ENCODE measurements at regions not wholly inside any gene's neighbourhood (a gene's known extent, or its start where the extent isn't known, plus 50 kb on each side); places are given as distances from the start of the nearest gene placed in this dataset.
A peak's percentile ranks its signal among the peaks of the same experiment; 100 is the strongest.

DNA sequence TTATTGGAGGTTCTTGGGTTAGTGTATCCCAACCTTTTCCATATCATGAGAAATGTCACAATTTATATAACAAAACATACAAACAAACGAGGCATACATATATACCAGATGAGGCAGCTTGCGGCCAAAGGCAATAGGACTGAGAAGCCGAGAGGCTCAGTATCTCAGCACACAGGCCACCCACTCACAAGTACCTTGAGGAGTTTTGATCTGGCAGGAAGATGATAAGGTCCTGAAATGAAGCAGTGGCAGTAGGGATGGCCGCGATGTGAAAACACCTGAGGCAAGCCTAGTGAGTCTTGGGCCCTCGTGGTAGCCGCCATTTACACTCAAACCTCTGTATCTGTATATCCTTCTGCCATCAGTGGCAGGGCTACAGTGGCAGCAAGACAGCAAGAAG, 55.3 kb upstream of the PRPS1 start:
- no peak for DNase-seq
- peak overlapping the region; percentile 94; the same call in 1 of the 2 replicates for H3K27ac Mint-ChIP-seq
- H3K4me1 Mint-ChIP-seq (ENCODE audit: low read depth): peaks cover 49% of the 10 kb centered on the region
- peaks cover 5% of the 10 kb centered on the region for H3K36me3 Mint-ChIP-seq (ENCODE audit: low read depth)
- peaks cover 6% of the 10 kb centered on the region for H3K9me3 Mint-ChIP-seq
- H3K27me3 Mint-ChIP-seq (ENCODE audit: insufficient read depth): no peaks in the 10 kb centered on the region; the same call in 1 of the 2 replicates
- no peak for TF ChIP-seq CTCF (IDR thresholded peaks at IDR 0.05)
- no peak overlapping the region for H3K4me3 Mint-ChIP-seq

GRCh38 chrX:107574054-107574683, 54.1 kb upstream of the PRPS1 start:
- Mint-ChIP-seq H3K9me3 (peaks cover 6% of the 10 kb centered on the region), H3K4me1 (ENCODE audit: low read depth) (peaks cover 49% of the 10 kb centered on the region), H3K27me3 (ENCODE audit: insufficient read depth) (no peaks in the 10 kb centered on the region; the same call in 1 of the 2 replicates), H3K36me3 (ENCODE audit: low read depth) (peaks cover 5% of the 10 kb centered on the region), H3K4me3 (peak overlapping the region; percentile 61), H3K27ac (peak overlapping the region; percentile 94)
- no peak for TF ChIP-seq CTCF (IDR thresholded peaks at IDR 0.05)
- peak; percentile 74 for DNase-seq

DNA sequence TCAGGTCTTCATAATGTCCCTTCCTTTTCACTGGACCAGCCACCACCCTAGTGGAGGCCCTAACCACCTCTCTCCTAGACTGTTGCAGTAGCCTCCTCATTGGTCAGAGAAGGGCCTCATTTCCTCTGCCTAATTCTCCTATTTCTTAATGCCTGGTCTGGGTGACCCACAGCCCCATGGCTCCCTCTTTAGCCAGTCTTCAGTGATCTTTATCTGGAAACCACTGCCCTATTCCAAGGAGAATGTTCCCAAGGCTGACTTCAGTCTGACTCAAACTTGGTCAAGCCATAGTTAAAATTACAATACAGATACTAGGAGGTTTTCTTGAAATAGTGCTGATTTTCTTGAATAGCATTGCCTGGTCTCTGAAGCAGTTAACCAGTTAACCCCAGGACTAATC, 53.6 kb upstream of the PRPS1 start:
- H3K27me3 Mint-ChIP-seq (ENCODE audit: insufficient read depth): no peaks in the 10 kb centered on the region; the same call in 1 of the 2 replicates
- H3K9me3 Mint-ChIP-seq: peaks cover 6% of the 10 kb centered on the region
- H3K4me1 Mint-ChIP-seq (ENCODE audit: low read depth): peaks cover 49% of the 10 kb centered on the region
- H3K27ac Mint-ChIP-seq: peak overlapping the region; percentile 94
- H3K36me3 Mint-ChIP-seq (ENCODE audit: low read depth): peaks cover 5% of the 10 kb centered on the region
- peak; percentile 77 for DNase-seq
- no peak for TF ChIP-seq CTCF (IDR thresholded peaks at IDR 0.05)
- H3K4me3 Mint-ChIP-seq: peak overlapping the region; percentile 61

DNA sequence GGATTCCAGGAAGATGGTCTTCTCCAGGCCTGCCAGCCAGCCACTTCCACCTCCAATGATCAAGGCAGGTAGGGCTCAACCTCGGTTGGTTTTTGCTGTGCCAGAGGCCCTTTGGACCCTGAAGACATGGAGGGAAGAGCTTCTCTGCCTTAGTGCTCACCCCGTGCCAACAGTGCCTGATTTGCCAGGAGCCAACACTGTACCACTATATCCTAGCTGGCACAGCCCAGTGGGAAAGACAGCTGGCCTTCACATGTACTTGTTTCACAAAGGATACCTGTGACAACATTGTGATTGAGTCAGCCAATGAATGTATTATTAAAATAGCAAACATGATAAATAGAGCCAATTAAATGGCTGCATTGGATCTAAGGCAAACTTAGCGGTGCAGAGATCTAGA, 51.9 kb upstream of the PRPS1 start:
- peaks cover 6% of the 10 kb centered on the region for H3K9me3 Mint-ChIP-seq
- peaks cover 5% of the 10 kb centered on the region for H3K36me3 Mint-ChIP-seq (ENCODE audit: low read depth)
- H3K27me3 Mint-ChIP-seq (ENCODE audit: insufficient read depth): no peaks in the 10 kb centered on the region
- peaks cover 44% of the 10 kb centered on the region for H3K4me1 Mint-ChIP-seq (ENCODE audit: low read depth)
- no peak overlapping the region for H3K4me3 Mint-ChIP-seq
- DNase-seq: no peak
- peak overlapping the region; percentile 40; the same call in 1 of the 2 replicates for H3K27ac Mint-ChIP-seq
- no peak for TF ChIP-seq CTCF (IDR thresholded peaks at IDR 0.05)

- Mint-ChIP-seq H3K4me3 (no peak overlapping the region), H3K4me1 (ENCODE audit: low read depth) (peaks cover 40% of the 10 kb centered on the region), H3K36me3 (ENCODE audit: low read depth) (peaks cover 4% of the 10 kb centered on the region), H3K9me3 (peaks cover 5% of the 10 kb centered on the region), H3K27ac (no peak overlapping the region), H3K27me3 (ENCODE audit: insufficient read depth) (no peaks in the 10 kb centered on the region)
- TF ChIP-seq CTCF (IDR thresholded peaks at IDR 0.05): no peak
- no peak for DNase-seq
These were observed 51.5 kb upstream of the PRPS1 start for GRCh38 chrX:107576841-107577240.

All from HFFc6 (cell line).